Endothelial cell of umbilical vein (primary cell): ENCODE measurements at regions not wholly inside any gene's neighbourhood (a gene's known extent, or its start where the extent isn't known, plus 50 kb on each side); places are given as distances from the start of the nearest gene placed in this dataset.
"Not testable (repeated sequence)": the region's sequence is repeated elsewhere in the genome, so short reads cannot be mapped to it uniquely, and the experiment has no call there.

ENCODE experiments used
- BruUV-seq: library from RNA; stranded (reverse); fragments of 400-500 nt; replicated peaks from 2 replicates; lab custom pipeline; 2021; lab: Mats Ljungman, UMichigan
- CTCF ChIA-PET: fragments of 300-600, 350-600 bp; sonication (Branson Sonifier 250); formaldehyde crosslinking; loops from one replicate; lab custom pipeline; 2021; ENCODE audit warnings: antibody characterized with exemption, inconsistent platforms; lab: Charles Lee
- POLR2A ChIA-PET: fragments of 300-600, 350-600 bp; sonication (Branson Sonifier 250); formaldehyde crosslinking; loops from one replicate; lab custom pipeline; 2021; ENCODE audit warnings: antibody characterized with exemption, inconsistent platforms; lab: Charles Lee
- DNase-seq: peaks from one replicate; pipeline ENCODE4 v3.0.0-alpha.2; 2011; ENCODE audit warnings: low read depth, low spot score
- FAIRE-seq: peaks from 2 replicates; lab custom pipeline; 2011; peaks lifted over from hg19 to GRCh38; lab: Jason Lieb, UNC
- H2AFZ ChIP-seq: 2 replicates; pipeline ENCODE4 v1.6.0; 2012; ENCODE audit warnings: low read depth, low read length, control low read depth, inconsistent platforms
- H3K27ac ChIP-seq: 2 replicates; pipeline ENCODE4 v1.5.1; 2011; ENCODE audit warnings: low read depth, mild to moderate bottlenecking, control low read depth, low read length, moderate library complexity; ENCODE audit not compliant: insufficient read depth
- H3K27me3 ChIP-seq, 2 experiments: 2 replicates each; pipeline versions ENCODE4 v1.6.0 to v1.6.1; 2011; ENCODE audit warnings: low read length in 2 of 2, mixed read lengths in 1 of 2; ENCODE audit not compliant: control insufficient read depth in 2 of 2, insufficient read depth in 2 of 2
- H3K36me3 ChIP-seq, 2 experiments: 2 replicates in 1 of 2; 3 replicates in 1 of 2; pipeline ENCODE4 v1.5.1; 2011; ENCODE audit warnings: low read length in 2 of 2, mild to moderate bottlenecking in 1 of 2, moderate library complexity in 1 of 2; ENCODE audit not compliant: control insufficient read depth in 2 of 2, insufficient read depth in 2 of 2; ENCODE audit errors: extremely low read depth in 1 of 2
- H3K4me1 ChIP-seq: 3 replicates; pipeline ENCODE4 v1.5.1; 2011; ENCODE audit warnings: mild to moderate bottlenecking, low read length; ENCODE audit not compliant: control insufficient read depth, insufficient read depth; ENCODE audit errors: extremely low read depth
- H3K4me2 ChIP-seq: 2 replicates; pipeline ENCODE4 v1.6.1; 2011; ENCODE audit warnings: low read length, control low read depth, mixed read lengths; ENCODE audit not compliant: insufficient read depth
- H3K4me3 ChIP-seq, 3 experiments: fragments of 200-600 bp in 1 of 3; sonication (generic), shearing (Covaris generic) in 1 of 3; replicated peaks in 1 of 3; 2 replicates each; pipeline ENCODE4 v1.5.1; 2011 to 2016; ENCODE audit warnings: control low read depth in 3 of 3, low read length in 3 of 3, mild to moderate bottlenecking in 2 of 3, inconsistent platforms in 1 of 3, low read depth in 1 of 3, moderate library complexity in 1 of 3; ENCODE audit not compliant: insufficient read depth in 1 of 3
- H3K79me2 ChIP-seq: 2 replicates; pipeline ENCODE4 v1.6.0; 2012; ENCODE audit warnings: low read length, inconsistent platforms; ENCODE audit not compliant: control insufficient read depth, insufficient read depth
- H3K9ac ChIP-seq: replicated peaks from 2 replicates; pipeline ENCODE3; 2011; ENCODE audit warnings: low read length, control low read depth; ENCODE audit not compliant: insufficient read depth; ENCODE audit errors: extremely low read depth
- H3K9me1 ChIP-seq: replicated peaks from 3 replicates; pipeline ENCODE4 v1.6.0; 2011; ENCODE audit warnings: mild to moderate bottlenecking, low read length; ENCODE audit not compliant: control insufficient read depth, insufficient read depth; ENCODE audit errors: extremely low read depth
- H3K9me3 ChIP-seq: replicated peaks from 2 replicates; pipeline ENCODE4 v1.5.1; 2012; ENCODE audit warnings: low read length, inconsistent platforms; ENCODE audit not compliant: control insufficient read depth, insufficient read depth
- H4K20me1 ChIP-seq: replicated peaks from 2 replicates; pipeline ENCODE3; 2011; ENCODE audit warnings: mild to moderate bottlenecking, low read length; ENCODE audit not compliant: control insufficient read depth, insufficient read depth; ENCODE audit errors: extremely low read depth
- EZH2 ChIP-seq: IDR thresholded peaks from 2 replicates; pipeline ENCODE4 v1.6.1; 2012; ENCODE audit warnings: borderline replicate concordance, low read depth, mild to moderate bottlenecking, moderate library complexity, low read length, inconsistent platforms; ENCODE audit not compliant: severe bottlenecking
- FOS ChIP-seq: IDR thresholded peaks from 2 replicates; pipeline ENCODE4 v1.6.1; 2011; ENCODE audit warnings: mild to moderate bottlenecking, low read length, moderate library complexity, borderline replicate concordance; ENCODE audit not compliant: insufficient read depth
- JUN ChIP-seq: IDR thresholded peaks from 2 replicates; pipeline ENCODE4 v1.6.1; 2011; ENCODE audit warnings: borderline replicate concordance, low read depth; ENCODE audit not compliant: insufficient read length, insufficient read depth
- dilution Hi-C: fragments of 300-500 bp; cut with MboI; formaldehyde crosslinking; loops from one replicate; pipeline ENCODE4 v1.15.0; 2019; ENCODE audit warnings: low sequenced_read_pairs; ENCODE audit not compliant: extremely low pct_ligation_motif_present
- intact Hi-C: fragments of 100-400 bp; cut with micrococcal nuclease; formaldehyde crosslinking; loops from one replicate; pipeline ENCODE4 v1.10.0; 2022

DNA sequence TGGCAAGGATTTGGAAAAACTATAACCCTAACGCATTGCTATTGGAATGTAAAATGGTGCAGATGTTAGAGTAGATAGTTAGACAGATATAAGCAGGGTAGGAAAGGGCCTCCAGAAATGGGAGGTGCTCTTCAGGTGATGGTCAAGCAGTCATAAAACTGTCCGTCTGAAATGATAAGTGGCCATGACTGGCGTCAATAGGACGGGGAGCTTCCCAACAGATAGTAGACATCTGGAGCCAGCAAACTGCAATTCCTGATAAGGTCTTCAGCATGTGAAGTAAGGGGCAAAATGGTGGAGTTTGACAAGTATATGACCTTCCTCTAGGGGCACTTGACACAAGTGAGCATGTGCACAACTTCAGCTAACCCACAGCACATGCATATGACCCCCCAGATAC lies 250.4 kb downstream of the MAGEB5 start:
- H3K9ac ChIP-seq, result no peak overlapping the region
- no peaks in the 10 kb centered on the region for H3K4me1 ChIP-seq
- no peaks in the 10 kb centered on the region for H3K27me3 ChIP-seq
- no peak overlapping the region for H3K27ac ChIP-seq
- H3K36me3 ChIP-seq, result no peaks in the 10 kb centered on the region
- no peak overlapping the region for H3K4me2 ChIP-seq
- H4K20me1 ChIP-seq, result no peaks in the 10 kb centered on the region
- H3K9me1 ChIP-seq, result no peaks in the 10 kb centered on the region
- intact Hi-C loops (no loop called here), dilution Hi-C loops (no loop called here)
- ChIA-PET CTCF (no interaction called here), POLR2A (no interaction called here)
- TF ChIP-seq JUN, result no peak
- TF ChIP-seq EZH2, result no peak
- no peak overlapping the region for H3K4me3 ChIP-seq
- no peak overlapping the region for H2AFZ ChIP-seq
- FAIRE-seq (no peak), DNase-seq (no peak)
- no peaks in the 10 kb centered on the region for H3K9me3 ChIP-seq
- H3K79me2 ChIP-seq, result no peaks in the 10 kb centered on the region
- no TSS peak for BruUV-seq

DNA sequence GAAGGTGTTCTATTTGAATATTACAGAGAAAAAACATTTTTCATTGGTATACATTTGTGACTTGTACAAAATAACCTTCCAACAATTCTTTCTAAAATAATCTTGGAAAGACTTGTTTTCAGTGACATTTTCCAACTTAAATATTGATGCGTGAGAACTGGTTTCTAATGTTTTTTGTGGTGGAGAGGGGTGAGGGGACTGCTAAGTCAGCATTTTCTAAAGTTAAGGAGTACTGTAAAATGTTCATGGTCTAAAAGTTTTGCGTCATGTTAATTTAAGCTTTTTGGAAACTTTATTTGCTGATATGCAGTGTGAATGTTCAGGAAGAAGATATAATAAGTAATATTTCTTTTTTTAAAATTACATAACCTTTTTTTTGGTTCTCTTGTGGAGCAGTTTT lies 229.3 kb downstream of the MAGEB5 start:
- no peaks in the 10 kb centered on the region for H3K9me3 ChIP-seq
- DNase-seq (no peak), FAIRE-seq (no peak)
- no peak overlapping the region for H2AFZ ChIP-seq
- dilution Hi-C loops, result no loop called here
- CTCF ChIA-PET, result interaction anchor here (0.8 kb wide), 1 partner anchor 10 kb away, joined by 3 read pairs; no protein-coding TSS in a partner anchor
- H3K79me2 ChIP-seq, result no peaks in the 10 kb centered on the region
- no peaks in the 10 kb centered on the region for H3K9me1 ChIP-seq
- POLR2A ChIA-PET, result no interaction called here
- H4K20me1 ChIP-seq, result no peaks in the 10 kb centered on the region
- no peak overlapping the region for H3K4me3 ChIP-seq
- BruUV-seq, result no TSS peak
- H3K4me1 ChIP-seq, result no peaks in the 10 kb centered on the region
- H3K4me2 ChIP-seq, result no peak overlapping the region
- TF ChIP-seq FOS, result no peak
- H3K27ac ChIP-seq, result no peak overlapping the region
- no peak overlapping the region for H3K9ac ChIP-seq
- no peaks in the 10 kb centered on the region for H3K27me3 ChIP-seq
- intact Hi-C loops, result loop anchor here (10.0 kb wide), 1 partner anchor 180 kb away; no protein-coding TSS in a partner anchor
- no peaks in the 10 kb centered on the region for H3K36me3 ChIP-seq

DNA sequence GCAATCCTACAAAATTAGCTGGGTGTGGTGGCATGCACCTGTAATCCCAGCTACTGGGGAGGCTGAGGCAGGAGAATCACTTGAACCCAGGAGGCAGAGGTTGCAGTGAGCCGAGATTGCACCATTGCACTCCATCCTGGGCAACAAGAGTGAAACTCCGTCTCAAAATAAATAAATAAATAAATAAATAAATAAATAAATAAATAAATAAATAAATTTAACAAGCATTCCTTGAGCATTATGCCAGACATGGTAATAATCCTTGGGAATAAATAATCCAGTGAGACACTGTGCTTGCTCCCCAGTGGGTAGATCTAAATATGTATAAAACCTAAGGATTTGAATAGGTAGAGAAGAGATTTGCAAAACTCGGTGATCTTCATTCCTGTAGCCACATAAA lies 228.4 kb downstream of the MAGEB5 start:
- POLR2A ChIA-PET, H3K36me3 ChIP-seq, FAIRE-seq, H3K9ac ChIP-seq, CTCF ChIA-PET, H3K9me3 ChIP-seq, H3K4me1 ChIP-seq, BruUV-seq, H3K4me2 ChIP-seq, H3K27ac ChIP-seq, H3K9me1 ChIP-seq, H2AFZ ChIP-seq, H3K4me3 ChIP-seq, dilution Hi-C loops, H3K79me2 ChIP-seq, H3K27me3 ChIP-seq, DNase-seq, H4K20me1 ChIP-seq: not testable (repeated sequence)
- intact Hi-C loops, result loop anchor here (5.0 to 10.0 kb wide), 5 partner anchors 180 to 922 kb away; no protein-coding TSS in a partner anchor
